GM10248 (cell line): ENCODE measurements at regions not wholly inside any gene's neighbourhood (a gene's known extent, or its start where the extent isn't known, plus 50 kb on each side); places are given as distances from the start of the nearest gene placed in this dataset.

Source experiments
- CTCF ChIA-PET: fragments of 300-600 bp; sonication (Branson Sonifier 250); formaldehyde crosslinking; extraction: SDS; loops from one replicate; lab custom pipeline; 2021; ENCODE audit warnings: antibody characterized with exemption; lab: Yijun Ruan, JAX
- POLR2A ChIA-PET: fragments of 350-650 bp; sonication (Branson Sonifier 250); formaldehyde crosslinking; extraction: SDS; loops from one replicate; lab custom pipeline; 2020; ENCODE audit warnings: antibody characterized with exemption; lab: Yijun Ruan, JAX
- DNase-seq: peaks from one replicate; pipeline ENCODE4 v3.0.0; 2012; ENCODE audit errors: extremely low spot score
- TF ChIP-seq, protein P1 (sequence below): IDR thresholded peaks from 2 replicates; pipeline ENCODE4 v1.5.1; 2012; ENCODE audit warnings: mild to moderate bottlenecking, low read depth; ENCODE audit errors: extremely low read depth, missing control alignments, control extremely low read depth

GRCh38 chr15:96014939-96015338 is 315.6 kb upstream of the NR2F2 start:
- DNase-seq, result no peak
- POLR2A ChIA-PET, result no interaction called here
- CTCF ChIA-PET, result no interaction called here
- TF ChIP-seq, protein P1, sequence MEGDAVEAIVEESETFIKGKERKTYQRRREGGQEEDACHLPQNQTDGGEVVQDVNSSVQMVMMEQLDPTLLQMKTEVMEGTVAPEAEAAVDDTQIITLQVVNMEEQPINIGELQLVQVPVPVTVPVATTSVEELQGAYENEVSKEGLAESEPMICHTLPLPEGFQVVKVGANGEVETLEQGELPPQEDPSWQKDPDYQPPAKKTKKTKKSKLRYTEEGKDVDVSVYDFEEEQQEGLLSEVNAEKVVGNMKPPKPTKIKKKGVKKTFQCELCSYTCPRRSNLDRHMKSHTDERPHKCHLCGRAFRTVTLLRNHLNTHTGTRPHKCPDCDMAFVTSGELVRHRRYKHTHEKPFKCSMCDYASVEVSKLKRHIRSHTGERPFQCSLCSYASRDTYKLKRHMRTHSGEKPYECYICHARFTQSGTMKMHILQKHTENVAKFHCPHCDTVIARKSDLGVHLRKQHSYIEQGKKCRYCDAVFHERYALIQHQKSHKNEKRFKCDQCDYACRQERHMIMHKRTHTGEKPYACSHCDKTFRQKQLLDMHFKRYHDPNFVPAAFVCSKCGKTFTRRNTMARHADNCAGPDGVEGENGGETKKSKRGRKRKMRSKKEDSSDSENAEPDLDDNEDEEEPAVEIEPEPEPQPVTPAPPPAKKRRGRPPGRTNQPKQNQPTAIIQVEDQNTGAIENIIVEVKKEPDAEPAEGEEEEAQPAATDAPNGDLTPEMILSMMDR, result no peak

DNA sequence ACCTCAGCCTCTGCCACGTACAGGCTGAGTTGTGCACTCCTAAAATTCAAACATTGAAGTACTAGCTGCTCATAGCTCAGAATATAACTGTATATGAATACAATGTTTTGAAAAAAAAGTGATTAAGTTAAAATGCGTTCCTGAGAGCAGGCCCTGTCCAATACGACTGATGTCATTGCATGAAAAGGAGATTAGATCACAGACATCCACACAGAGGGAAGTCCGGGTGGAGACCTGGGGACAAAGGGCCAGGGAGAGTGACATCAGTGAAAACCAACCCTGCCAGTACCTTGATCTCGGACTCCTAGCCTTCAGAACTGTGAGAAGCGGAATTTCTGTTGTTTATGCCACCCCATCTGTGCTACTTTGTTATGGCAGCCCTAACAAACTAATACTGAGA is 311.4 kb upstream of the NR2F2 start:
- no peak for DNase-seq
- CTCF ChIA-PET, result no interaction called here
- POLR2A ChIA-PET, result no interaction called here

GRCh38 chr15:96020133-96020532 is 310.4 kb upstream of the NR2F2 start:
- ChIA-PET POLR2A (no interaction called here), CTCF (no interaction called here)

More for the DNA sequence above, 311.4 kb upstream of the NR2F2 start:
- TF ChIP-seq, protein P1, result no peak

GRCh38 chr15:96020797-96021196 is 309.7 kb upstream of the NR2F2 start:
- TF ChIP-seq, protein P1, result no peak
- ChIA-PET CTCF (no interaction called here), POLR2A (no interaction called here)
- no peak for DNase-seq

More at GRCh38 chr15:96020133-96020532, 310.4 kb upstream of the NR2F2 start:
- TF ChIP-seq, protein P1, result no peak
- no peak for DNase-seq

DNA sequence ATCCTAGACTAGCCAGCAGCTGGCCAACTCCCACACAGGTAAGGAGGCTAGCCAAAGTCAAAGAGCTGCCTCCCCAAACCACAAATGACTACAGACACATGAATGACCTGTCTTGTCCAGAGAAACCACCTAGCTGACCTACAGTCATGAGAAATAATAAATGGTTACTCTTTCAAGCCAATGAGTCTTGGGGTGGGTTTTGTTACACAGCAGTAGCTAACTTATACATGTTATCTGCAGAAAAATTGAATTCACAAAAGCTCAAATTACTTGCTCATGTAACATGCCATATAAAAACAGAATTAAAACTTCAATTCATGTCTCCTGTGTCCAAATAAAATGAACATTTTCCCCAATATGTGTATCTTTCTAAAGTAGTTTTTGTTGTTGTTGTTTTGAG is 307.4 kb upstream of the NR2F2 start:
- CTCF ChIA-PET, result interaction anchor here (0.8 to 1.4 kb wide), 4 partner anchors 13 to 1551 kb away, joined by 3 to 4 read pairs (median 3); no protein-coding TSS in a partner anchor
- TF ChIP-seq, protein P1, result no peak
- no peak for DNase-seq
- POLR2A ChIA-PET, result no interaction called here

- no peak for DNase-seq
- CTCF ChIA-PET, result no interaction called here
- TF ChIP-seq, protein P1, result no peak
- POLR2A ChIA-PET, result no interaction called here
These were observed 303.0 kb upstream of the NR2F2 start for GRCh38 chr15:96027501-96027900.

DNA sequence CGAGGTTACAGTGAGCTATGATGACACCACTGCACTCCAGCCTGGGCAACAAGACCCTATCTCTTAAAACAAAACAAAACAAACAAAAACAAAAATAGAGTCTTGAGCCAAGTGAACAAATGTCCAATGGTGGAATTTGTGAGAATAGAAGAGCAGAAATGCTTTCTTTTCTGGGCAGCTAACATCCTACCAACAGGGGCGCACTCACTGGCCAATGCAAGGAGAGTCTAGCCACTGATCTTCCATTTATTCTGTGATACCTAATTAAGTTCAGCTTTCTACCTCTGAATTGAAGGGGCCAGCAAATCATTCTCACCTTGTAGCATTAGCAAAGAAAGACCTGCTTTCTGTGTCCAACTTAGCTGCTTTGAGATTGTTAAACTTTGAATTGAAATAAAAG is 301.9 kb upstream of the NR2F2 start:
- CTCF ChIA-PET, result no interaction called here
- POLR2A ChIA-PET, result no interaction called here
- TF ChIP-seq, protein P1, result no peak
- no peak for DNase-seq
